SK-N-MC (cell line): ENCODE measurements at regions not wholly inside any gene's neighbourhood (a gene's known extent, or its start where the extent isn't known, plus 50 kb on each side); places are given as distances from the start of the nearest gene placed in this dataset.

Experiments
- EZH2 ChIP-seq: fragments of 200-600 bp; sonication (generic); IDR thresholded peaks from one replicate; pipeline ENCODE4 v1.6.1; 2017; ENCODE audit warnings: antibody characterized with exemption
- FOXP2 ChIP-seq: optimal IDR thresholded peaks from 2 replicates; pipeline ENCODE3; 2011; ENCODE audit warnings: mild to moderate bottlenecking, moderate library complexity; ENCODE audit not compliant: insufficient read depth; ENCODE audit errors: extremely low read length, control extremely low read depth

DNA sequence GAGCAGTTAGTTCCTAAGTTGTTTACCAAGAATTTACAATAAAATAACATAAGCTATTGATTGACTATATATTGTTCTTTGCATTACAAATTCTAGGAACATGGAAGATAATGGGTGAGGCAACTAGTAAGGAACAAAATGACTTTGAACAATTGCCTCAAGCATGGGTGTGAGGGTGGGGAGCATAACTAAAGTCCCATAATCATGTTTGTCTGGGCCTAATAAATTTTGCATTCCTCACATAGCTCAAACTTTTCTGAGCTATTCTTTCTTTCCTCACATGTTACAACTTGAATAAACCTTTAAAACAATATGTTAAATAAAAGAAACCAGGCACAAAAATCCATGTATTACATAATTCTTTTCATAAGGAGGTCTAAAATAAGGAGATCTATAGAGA is 1066.1 kb downstream of the NR2F1-AS1 start:
- TF ChIP-seq EZH2 = no peak
- no peak for TF ChIP-seq FOXP2
